A673 (cell line): ENCODE measurements at regions not wholly inside any gene's neighbourhood (a gene's known extent, or its start where the extent isn't known, plus 50 kb on each side); places are given as distances from the start of the nearest gene placed in this dataset.

Experiments used
- CTCF ChIP-seq: fragments of 300-800, 200-600 bp; sonication (generic); conservative IDR thresholded peaks from 2 replicates; pipeline ENCODE4 v1.5.1; 2017; ENCODE audit warnings: low read depth, mild to moderate bottlenecking, antibody characterized with exemption, low read length, moderate library complexity, mixed read lengths
- EZH2 ChIP-seq: fragments of 200-600 bp; sonication (generic); IDR thresholded peaks from 2 replicates; pipeline ENCODE4 v1.6.1; 2017; ENCODE audit warnings: borderline replicate concordance, low read depth, mild to moderate bottlenecking, mixed read lengths, antibody characterized with exemption, low read length; ENCODE audit not compliant: poor library complexity, severe bottlenecking

GRCh38 chr3:82033186-82033585 is 271.7 kb upstream of the GBE1 start:
- TF ChIP-seq CTCF, result no peak
- no peak for TF ChIP-seq EZH2
